Middle frontal gyrus (tissue), 1 donor: ENCODE measurements at regions not wholly inside any gene's neighbourhood (a gene's known extent, or its start where the extent isn't known, plus 50 kb on each side); places are given as distances from the start of the nearest gene placed in this dataset.

Experiments used
- DNase-seq: peaks from one replicate; pipeline ENCODE4 v3.0.0-alpha.2; 2015; ENCODE audit warnings: low spot score; ENCODE audit errors: extremely low spot score

DNA sequence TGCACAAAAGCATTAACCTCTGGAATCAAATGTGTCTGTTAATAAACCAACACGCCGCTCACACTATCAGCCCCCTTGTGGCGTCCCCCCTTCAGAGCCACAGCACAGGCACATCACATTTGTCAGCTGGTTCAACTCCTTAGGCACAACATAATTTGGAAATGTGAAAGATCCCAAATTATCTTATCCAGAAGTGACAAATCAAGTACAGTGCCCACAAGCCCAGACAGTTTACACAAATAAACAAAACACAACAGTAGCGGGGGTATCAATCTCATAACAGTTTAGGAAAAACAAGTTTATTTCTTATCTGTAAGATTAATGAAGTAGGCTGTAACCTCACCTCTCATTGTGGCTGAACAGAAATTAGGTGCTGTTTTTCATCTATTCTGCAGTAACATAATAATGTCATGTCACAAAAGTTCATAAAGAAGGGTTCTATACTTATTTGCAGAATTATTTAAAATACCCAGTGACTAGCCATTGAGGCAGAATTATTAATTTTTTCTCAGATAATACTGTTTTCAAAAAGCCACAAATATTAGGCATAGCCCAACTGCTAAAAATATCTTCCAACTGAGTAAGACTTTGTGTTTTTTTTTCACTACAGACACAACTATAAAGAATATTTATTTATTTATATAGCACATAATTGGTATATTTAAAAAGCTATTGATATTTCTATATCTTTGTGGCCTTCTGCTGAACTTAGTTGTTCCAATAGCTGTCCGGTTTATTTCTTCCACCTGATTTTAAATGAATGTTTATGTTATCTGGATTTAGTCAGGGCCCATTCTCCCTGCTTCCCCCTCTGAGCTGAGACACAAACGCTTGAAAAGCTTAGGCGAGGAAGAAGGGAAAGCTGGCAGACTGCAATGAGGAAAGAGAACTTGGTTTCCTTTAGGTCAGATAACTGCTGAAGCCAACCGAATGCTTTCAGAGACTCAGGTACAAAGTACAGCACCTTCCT lies 214.7 kb downstream of the QDPR start:
- no peak for DNase-seq

DNA sequence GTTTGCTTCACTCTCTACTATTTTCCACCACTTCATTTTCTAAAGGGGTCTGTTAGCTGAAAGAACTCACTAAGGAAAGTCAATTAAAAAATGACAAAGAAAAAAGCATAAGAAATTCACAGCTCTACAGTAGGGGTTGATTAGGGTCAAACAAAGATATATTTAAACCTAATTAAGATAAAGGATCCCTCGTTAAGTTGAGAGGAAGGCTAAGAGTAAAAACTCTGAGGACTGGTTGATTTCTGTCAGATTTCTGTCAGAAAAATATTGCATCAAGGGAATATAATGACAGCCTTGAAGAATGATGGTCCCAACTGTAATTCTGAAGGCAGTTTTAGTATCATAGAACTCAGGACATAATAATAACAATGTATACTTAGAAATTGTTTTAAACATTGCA lies 218.0 kb downstream of the QDPR start:
- DNase-seq, result no peak

DNA sequence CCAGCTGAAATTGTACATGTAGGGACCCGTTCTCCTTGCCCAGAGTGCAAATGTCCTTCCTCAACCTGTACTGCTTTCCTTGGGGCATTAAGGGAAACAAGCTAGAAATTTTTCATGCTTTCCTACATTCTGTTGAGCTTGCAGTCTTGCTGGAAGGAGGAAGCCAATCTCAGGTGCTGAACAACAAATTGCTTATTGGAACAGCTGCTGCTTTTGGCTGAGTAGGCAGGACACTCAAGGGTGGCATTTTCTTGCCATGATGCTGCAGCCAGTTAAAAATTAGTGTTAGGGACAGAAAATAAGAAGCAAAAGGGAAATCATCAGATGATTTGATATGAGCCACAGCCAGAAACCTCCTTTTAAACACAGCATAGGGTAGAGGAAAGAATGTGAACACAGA lies 223.7 kb downstream of the QDPR start:
- no peak for DNase-seq

DNA sequence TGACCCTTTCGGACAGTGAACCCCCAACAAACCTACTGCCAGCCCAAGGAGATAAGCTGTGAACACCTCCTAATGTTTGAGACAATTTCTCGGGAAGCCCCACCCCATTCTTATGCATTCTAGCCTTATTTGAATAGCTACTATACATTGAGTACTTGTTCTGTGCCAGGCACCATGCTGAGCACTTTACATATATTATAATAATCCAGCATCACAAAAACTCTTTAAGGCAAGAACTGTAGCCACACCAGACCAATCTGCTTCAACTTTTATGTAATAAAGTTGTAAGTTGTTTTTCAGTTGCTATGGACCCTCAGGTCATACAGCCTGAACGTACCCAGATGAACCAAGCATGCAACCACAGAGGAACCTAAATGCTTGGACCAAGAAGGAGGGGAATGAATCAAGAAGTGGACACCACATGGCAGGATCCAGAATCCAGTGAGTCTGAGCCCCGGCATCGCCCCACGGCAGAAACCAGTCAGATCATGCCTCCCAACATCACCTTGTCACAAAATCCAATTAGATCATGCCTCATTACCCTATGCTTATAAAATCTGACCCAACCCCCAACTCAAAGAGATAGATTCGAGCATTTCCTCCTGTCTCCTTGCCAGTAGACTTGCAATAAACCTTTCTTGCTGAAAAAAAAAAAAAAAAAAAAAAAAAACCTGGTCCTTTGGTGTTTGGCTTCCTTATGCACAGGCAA lies 225.0 kb downstream of the QDPR start:
- no peak for DNase-seq

DNA sequence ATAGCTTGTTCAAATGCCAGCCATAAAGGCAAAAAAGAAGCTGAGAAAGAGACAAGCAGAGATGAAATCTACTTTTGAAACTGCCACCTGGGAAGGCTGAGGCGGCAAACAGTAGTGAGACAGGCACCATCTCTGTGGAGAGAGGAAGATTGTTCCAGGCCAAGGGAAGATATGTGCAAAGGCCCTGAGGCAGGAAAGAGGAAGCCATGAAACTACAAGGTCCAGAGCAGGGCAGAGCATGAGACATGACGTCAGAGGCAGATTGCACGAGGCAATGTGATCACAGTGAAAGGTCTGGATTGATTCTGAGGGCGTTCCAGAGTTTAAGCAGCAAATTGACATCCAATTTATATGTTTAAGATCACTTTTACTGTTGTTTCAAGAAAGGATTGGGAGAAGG lies 226.1 kb downstream of the QDPR start:
- DNase-seq, result no peak

DNA sequence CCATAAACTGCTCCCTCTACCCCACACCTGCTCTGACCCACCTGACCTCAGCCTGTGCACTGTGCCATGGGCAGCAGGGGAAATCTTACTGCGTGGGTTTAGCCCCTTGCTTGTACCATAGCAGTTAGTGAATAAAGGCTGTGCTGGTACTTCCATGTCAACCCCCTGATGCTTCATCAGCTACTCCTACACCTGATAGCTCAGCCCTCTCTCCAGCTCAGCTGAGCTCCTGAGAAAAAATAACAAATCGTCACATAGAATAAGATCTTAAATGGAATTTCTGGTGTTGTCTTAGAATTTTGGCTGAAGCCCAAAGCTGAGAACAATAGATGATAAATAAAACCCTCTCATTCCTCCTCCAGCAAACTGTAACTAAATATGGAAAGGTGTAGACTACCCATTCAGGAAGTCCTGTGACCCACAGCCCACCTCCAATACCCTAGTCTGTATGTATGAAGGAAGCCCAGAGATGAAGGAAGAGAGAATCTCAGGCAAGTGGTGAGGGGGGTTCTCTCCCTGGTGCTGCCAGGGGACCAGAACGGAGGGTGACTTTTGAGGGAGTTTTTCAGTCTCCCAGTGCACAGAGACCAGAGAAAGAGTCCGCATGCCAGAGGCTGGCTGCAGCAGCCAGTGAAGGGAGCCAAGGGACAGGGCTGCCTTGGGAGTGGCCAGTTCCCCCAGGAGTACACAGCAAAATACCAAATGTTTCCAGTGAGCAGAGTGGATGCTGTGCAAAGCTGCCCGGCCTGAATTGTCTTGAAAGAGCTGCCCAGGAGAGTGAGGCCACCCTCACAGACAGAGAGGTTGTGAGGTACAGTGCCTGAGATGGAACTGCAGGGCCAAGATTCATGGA lies 227.3 kb downstream of the QDPR start:
- DNase-seq, result no peak

DNA sequence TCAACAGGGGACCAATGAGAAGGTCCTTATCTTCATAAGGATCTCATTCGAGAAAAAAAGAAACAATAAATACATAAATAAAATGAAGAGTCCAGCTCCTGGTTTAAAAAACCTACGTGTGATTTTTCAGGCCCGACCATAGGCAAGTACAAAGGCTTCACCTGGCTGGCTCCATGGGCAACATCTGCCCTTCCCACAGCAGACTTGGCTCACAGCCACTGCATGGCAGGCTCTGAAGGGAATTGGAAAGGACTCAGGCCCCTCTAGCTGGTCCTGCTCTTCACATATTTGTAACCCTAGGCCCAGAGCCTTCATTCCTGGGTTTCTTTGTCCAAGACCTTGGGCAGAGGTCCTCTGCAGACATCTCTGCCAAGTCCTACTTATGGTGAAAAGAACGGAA lies 228.1 kb downstream of the QDPR start:
- DNase-seq, result no peak

DNA sequence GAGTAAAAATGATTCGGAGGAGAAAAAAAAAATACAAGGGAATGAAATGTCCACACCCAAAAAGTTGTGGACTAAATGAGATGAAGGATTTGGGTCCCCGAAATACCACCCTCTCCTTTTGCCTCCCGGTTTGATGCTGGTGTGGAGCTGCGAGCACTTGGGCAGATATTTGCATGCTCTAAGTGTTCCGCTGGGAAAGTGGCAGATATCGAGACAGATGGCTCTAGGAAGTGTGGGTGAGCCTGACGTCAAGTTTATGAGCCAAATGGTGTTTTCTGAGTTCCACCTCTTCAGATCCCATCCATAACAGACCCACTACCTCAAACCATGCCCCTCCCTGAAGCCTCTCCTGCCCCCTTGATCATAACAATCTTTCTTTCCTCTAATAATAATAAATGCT lies 228.6 kb downstream of the QDPR start:
- peak; percentile 62 for DNase-seq

DNA sequence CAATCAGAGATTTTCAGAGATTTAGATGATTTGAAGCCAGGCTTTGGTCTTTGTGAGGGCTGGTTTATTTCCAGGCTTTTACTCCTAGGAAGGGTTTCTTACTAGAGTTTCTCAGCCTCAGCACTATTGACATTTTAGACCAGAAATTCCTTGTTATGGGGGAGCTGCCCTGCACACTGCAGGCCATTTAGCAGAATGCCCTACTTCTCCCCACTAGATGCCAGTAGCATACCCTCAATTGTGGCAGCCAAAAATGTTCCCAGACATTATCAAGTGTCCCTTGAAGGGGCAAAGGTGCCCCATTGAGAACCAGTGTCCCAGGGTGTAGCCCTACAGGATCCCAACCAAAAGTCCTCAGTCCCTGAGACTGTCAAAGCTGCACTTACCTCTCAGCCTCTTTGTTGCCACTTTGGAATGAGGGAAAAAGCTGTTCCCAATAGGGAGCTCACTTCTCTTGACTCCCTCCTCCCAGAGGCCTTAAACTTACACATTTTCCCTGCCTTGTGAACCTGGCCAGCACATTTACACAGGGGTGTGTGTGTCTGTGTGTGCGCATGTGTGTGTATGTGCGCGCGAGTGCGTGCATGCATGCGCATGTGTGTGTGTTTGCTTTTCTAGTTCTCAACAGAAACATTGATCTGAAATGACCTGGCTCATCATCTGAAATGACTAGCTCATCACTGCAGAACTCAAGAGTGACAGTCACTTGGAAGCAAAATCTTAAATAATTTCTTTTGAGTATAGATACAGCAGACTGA lies 231.4 kb downstream of the QDPR start:
- DNase-seq, result no peak

DNA sequence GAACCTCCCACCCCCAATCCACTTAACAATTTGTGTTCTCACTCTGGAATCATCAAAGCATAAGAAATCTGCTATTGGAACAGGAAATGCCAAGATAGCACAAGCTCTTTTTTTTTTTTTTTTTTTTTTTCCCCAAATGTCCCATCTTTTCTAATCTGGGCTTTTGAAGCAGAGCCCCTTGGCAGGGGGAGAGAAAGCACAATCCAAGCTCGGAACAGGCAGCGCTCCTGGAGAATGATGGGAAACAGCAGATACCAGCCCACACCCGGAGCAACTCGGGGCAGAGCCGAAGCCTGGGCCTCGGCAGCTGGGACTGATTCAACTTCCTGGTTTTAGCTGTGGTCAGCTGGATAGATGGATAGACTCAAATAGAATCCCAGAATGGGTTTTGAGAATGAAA lies 235.1 kb downstream of the QDPR start:
- DNase-seq, result no peak

DNA sequence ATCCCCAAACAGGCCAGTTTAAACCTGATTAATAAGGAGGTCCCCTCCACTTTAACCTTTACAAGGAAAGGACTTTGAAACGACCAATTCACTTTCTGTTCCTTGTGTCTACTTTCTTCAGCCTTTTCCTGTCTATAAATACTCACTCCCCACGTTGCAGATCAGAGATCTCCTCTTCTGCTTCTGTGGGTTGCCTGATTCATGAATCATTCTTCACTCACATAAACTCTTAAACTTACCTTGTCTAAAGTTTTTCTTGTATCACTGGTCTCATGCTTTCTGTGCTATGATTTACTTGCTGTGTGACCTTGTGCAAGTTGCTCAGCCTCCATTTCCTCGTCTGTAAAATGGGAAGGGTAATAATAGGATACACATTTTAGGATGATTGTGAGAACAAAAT lies 236.1 kb downstream of the QDPR start:
- DNase-seq, result no peak

DNA sequence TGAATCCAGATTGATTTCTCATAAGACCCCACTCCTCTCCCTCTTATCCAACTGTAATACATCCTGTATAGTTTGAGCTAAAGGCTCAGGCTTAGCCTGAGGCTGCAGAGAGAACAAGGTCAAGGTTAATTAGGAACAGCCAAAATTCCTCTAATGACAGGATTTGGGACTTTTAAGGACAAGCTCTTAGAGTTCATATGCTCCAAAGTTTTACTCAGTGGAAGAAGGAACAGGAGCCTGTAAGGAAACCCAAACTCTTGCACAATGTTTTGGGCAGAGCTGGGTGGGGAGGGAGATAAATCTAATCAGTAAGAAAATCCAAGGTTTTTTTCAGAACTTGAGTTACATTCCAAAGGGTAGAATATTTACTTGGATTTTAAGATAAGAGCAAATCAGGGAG lies 238.8 kb downstream of the QDPR start:
- DNase-seq, result no peak

DNA sequence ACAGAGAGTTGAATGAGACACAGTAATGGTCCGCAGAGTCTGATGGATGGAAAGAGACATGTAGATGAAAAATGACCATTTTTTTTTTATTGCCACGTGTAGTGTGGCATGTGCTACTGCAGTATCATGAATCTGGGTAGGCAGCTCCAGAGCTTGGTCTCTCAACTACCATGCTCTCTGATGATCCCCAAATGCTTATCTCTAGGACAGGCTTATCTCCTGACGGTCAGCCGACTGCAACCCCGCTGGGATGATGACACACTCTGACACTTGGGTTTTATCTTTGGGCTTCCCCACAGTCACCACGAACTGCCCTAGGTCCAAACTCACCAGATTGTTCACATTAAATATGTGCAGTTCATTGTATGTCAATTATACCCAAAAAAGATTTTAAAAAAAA lies 239.7 kb downstream of the QDPR start:
- DNase-seq, result no peak

DNA sequence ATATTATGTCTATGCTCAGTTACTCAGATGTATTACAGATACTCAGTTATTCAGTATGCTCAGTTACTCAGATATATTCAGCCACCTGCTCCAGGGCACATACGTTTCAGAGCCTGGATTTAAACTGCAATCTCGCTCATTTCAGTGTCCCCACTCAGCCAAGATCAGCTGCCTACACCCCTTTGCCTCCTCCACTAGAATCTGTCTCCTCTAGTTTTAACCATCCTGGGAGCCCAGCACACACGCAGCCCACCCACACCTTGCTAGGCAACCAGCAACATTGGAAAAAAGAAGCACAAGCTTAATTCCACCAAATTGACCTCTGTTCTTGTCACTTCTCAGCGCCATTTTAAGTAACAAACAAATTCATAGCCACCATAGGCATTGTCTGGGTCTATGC lies 246.2 kb downstream of the QDPR start:
- DNase-seq, result no peak

DNA sequence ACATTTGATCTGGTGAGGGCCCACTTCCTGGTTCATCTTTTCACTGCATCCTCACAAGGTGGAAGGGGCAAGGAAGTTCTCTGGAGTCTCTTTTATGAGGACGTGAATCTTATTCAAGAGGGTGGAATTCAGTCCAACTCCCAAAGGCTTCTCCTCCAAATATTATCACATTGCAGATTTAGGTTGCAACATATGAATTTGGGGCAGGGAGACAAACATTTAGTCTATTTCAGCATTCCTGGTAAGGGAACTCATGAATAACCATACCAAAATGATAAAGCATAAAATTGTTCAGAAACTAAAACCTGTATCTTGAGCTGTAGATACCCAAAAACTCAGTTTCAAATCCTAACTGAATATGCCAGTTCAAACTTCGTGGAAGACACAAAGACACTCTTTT lies 246.8 kb downstream of the QDPR start:
- DNase-seq, result no peak

DNA sequence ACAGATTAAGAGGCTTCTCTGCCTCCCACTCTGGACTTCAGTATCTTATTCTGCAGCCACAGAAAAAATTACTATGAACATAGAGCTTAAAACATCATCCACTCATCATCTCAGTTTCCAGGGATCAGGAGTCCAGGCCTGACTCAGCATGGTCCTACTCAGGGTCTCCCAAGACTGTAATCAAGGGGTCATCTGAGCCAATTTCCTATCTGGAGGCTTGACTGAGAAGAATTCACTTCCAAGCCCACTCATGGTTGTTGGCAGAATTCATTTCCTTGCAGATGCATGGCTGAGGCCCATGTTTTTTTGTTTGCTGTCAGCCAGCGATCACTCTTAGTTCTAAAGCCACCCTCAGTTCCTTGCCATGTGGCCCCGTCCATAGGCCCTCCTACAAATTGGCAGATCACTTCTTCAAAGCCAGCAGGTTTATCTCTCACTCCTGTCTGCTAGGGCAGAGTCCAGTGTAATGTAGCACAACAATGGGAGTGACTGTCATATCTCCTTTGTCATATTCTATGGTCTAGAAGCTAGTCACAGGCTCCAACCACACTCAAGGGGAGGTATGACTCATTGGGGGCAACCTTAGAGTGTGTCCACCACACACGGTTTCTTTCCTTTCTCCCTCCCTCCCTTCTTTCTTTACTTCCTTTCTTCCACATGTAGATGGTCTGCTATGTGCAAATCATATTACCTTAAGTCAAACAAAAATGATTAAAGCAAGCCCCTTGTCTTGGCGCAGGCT lies 251.6 kb downstream of the QDPR start:
- DNase-seq, result no peak

DNA sequence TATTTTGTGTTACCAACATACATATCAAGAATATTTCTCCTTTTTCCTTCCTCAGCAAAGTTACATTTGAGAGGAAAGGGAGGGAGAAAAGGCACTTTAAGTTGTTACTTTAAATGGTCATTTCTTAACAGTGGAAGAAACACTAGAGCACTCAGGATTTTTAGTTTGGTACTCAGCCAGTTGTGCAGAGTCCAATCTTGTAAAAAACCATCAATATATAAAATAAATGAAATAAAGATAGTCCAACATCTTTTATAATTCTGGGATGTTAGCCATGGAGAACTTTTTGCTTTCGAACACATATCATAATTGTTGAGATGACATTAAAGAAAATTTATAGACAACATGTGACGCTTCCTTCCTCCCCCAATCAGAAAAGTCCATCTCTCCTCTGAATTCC lies 253.8 kb downstream of the QDPR start:
- no peak for DNase-seq

DNA sequence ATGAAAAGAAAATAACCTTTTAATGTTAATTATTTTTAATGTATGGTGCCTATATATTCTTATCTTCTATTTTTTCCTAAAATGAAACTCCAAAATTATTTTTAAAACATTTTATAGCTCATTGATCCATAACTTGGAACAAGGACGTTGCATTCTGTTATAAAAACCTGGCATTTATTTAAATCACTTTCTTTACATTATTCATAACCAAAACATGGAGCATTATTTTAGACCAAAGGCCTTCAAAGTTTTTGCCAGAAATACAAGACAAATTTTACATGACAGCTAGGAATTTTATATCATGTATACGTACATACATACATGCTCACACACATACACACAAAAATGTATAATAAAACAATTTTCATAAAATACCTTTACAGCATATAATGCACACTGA lies 259.8 kb downstream of the QDPR start:
- DNase-seq, result no peak

DNA sequence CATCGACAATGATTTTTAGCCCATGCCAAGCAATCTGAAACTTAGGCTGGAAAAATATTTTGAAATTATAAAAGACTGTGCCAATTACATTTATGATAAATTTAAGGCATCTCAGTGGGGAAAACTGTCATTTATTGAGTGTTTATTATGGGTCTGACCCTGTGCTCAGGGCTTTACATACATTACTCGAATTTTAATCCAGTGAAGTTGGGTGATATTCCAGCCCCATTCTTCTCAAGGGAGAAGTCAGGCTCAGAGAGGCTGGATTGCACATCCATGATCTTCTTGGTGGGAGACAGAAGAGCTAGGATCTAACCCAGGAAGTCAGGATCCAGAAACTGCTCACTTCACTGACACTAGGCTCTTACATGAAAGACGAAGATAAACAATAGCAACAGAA lies 260.8 kb downstream of the QDPR start:
- no peak for DNase-seq

DNA sequence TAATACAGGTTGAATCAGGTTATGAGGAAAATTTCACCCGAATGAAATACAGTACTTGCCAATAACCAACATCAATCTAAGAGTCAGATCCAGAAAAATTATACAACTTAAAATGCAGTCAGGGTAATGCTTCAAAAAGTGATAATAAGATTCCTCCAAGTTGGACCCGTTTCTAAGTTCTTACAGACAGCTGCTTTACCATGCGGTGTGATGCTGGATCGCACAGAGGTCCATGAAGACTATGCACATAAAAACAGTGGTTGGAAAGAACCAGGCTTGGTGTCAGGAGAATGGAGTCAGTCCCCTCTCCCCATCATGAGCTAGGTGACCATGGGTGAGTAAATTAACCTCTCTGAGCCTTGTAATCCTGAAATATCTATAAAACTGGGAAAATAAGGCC lies 261.3 kb downstream of the QDPR start:
- DNase-seq, result no peak
